ENCODE measurements at regions not wholly inside any gene's neighbourhood (a gene's known extent, or its start where the extent isn't known, plus 50 kb on each side); places are given as distances from the start of the nearest gene placed in this dataset.
A peak's percentile ranks its signal among the peaks of the same experiment; 100 is the strongest.
"Not testable (repeated sequence)": the region's sequence is repeated elsewhere in the genome, so short reads cannot be mapped to it uniquely, and the experiment has no call there.

DNA sequence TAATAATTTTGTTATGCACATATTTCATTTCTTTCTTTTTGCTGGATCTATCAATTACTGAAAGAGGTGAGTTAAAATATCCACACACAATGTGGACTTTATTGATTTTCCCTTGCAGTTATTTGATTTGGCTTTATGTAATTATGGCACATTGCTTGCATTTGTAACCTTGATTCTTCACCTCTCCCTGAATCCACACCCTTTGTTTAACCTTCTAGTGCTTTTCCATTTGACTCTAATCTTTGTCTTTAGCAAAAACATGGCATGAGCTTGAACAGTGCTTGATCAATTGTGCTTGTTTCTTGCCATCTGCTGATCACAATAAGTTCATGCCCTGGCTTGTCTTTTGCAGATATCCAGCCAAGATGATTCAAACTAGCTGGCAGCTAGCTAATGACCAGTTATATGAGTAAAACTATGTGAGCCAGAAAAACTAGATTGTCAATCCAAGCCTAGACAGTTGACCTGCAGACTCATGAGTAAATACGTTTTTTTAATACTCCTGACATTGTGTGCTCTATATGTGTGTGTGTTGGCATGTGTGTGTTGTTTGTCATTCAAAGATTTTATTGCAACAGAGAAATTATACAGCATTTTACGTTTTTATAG lies 899.2 kb downstream of the NCAM2 start:
- intact Hi-C loops (cut with DNase I), result no loop called here
- no peaks in the 10 kb centered on the region for H3K27me3 ChIP-seq
- H3K9me3 ChIP-seq, result no peaks in the 10 kb centered on the region
- no peak overlapping the region for H3K4me3 ChIP-seq
- no peak overlapping the region for H3K9ac ChIP-seq (ENCODE audit: low read depth in 2 of 2, low read length in 2 of 2)
- H3K4me1 ChIP-seq, result no peaks in the 10 kb centered on the region
- no peak for DNase-seq
- TF ChIP-seq CTCF (IDR thresholded peaks at IDR 0.05), result no peak
- H3K36me3 ChIP-seq, result no peaks in the 10 kb centered on the region
- no peak overlapping the region for H3K27ac ChIP-seq

- H3K27me3 ChIP-seq, result no peaks in the 10 kb centered on the region
Measured at GRCh38 chr21:21898801-21899200, 900.6 kb downstream of the NCAM2 start.

DNA sequence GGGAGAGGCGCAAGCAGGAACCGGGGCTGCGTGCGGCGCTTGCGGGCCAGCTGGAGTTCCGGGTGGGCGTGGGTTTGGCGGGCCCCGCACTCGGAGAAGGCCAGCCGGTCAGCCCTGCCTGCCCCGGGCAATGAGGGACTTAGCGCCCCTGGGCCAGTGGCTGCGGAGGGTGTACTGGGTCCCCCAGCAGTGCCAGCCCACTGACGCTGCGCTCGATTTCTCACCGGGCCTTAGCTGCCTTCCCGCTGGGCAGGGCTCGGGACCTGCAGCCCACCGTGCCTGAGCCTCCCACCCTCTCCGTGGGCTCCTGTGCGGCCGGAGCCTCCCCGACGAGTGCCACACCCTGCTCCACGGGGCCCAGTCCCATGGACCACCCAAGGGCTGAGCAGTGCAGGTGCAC lies 904.2 kb downstream of the NCAM2 start:
- intact Hi-C loops (cut with DNase I); H3K4me1 ChIP-seq; H3K9ac ChIP-seq (ENCODE audit: low read depth in 2 of 2, low read length in 2 of 2); DNase-seq; H3K27me3 ChIP-seq; H3K9me3 ChIP-seq; H3K36me3 ChIP-seq; H3K4me3 ChIP-seq; H3K27ac ChIP-seq: not testable (repeated sequence)

More at GRCh38 chr21:21898801-21899200, 900.6 kb downstream of the NCAM2 start:
- TF ChIP-seq CTCF (IDR thresholded peaks at IDR 0.05), result no peak
- Histone ChIP-seq H3K4me3 (no peak overlapping the region), H3K9me3 (no peaks in the 10 kb centered on the region), H3K27ac (no peak overlapping the region), H3K36me3 (no peaks in the 10 kb centered on the region), H3K4me1 (no peaks in the 10 kb centered on the region), H3K9ac (ENCODE audit: low read depth in 2 of 2, low read length in 2 of 2) (no peak overlapping the region)
- intact Hi-C loops (cut with DNase I), result no loop called here
- DNase-seq, result no peak

- TF ChIP-seq CTCF (IDR thresholded peaks at IDR 0.05), result no peak
- Histone ChIP-seq H3K4me1 (no peaks in the 10 kb centered on the region), H3K36me3 (no peaks in the 10 kb centered on the region), H3K27me3 (no peaks in the 10 kb centered on the region), H3K9me3 (no peaks in the 10 kb centered on the region), H3K9ac (ENCODE audit: low read depth in 2 of 2, low read length in 2 of 2) (no peak overlapping the region), H3K27ac (no peak overlapping the region), H3K4me3 (no peak overlapping the region)
- no peak for DNase-seq
- intact Hi-C loops (cut with DNase I), result no loop called here
Measured at GRCh38 chr21:21907271-21907670, 909.1 kb downstream of the NCAM2 start.

- no peak for DNase-seq
- Histone ChIP-seq H3K27ac (no peak overlapping the region), H3K36me3 (no peaks in the 10 kb centered on the region), H3K4me1 (no peaks in the 10 kb centered on the region), H3K9ac (ENCODE audit: low read depth in 2 of 2, low read length in 2 of 2) (no peak overlapping the region), H3K4me3 (no peak overlapping the region), H3K27me3 (no peaks in the 10 kb centered on the region), H3K9me3 (no peaks in the 10 kb centered on the region)
- intact Hi-C loops (cut with DNase I), result no loop called here
- TF ChIP-seq CTCF (IDR thresholded peaks at IDR 0.05), result no peak
Measured at GRCh38 chr21:21915816-21916215, 917.6 kb downstream of the NCAM2 start.

DNA sequence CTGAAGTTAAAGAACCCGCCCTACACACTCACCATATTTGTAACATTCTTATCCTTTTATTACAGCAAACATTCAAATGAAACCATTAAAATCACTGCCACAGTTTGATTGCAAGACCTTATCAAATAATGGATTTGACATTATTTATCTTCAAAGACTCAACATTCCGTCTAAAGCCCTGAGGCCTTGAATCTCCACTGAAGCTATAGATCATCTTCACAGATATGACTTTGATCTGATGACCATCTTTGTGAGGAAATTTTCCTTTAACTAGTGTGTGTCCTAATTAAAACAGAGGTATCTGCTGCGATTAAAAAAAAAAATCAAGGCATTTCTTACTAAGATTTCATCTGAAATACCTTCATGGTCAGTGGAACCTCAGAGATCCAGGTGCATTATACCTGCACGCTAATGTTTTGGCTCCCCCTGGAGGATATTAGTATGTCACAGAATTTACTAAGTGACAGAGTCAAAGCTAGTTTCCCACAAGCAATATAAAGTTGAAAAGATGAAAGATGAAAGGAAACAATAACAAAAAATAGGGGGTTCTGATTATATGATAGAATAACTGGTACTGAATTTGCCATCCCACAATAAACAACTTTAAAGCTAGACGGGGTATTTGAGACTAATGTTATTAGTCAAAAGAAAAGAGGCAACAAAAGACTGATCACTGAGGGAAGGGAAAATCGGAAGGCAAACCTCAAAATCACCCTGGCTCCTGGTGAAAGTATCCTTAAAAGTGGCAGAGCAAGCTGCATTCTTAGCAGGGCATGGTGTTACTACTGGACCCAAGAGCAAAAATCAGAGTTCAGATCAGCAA lies 923.4 kb downstream of the NCAM2 start:
- Histone ChIP-seq H3K9me3 (no peaks in the 10 kb centered on the region), H3K9ac (ENCODE audit: low read depth in 2 of 2, low read length in 2 of 2) (no peak overlapping the region), H3K27ac (no peak overlapping the region), H3K36me3 (no peaks in the 10 kb centered on the region), H3K4me1 (no peaks in the 10 kb centered on the region), H3K27me3 (no peaks in the 10 kb centered on the region), H3K4me3 (no peak overlapping the region)
- no peak for DNase-seq
- TF ChIP-seq CTCF (IDR thresholded peaks at IDR 0.05), result peak; percentile 45
- intact Hi-C loops (cut with DNase I), result loop anchor here (5.0 kb wide), 1 partner anchor 759 kb away; no protein-coding TSS in a partner anchor
